ENCODE measurements at regions not wholly inside any gene's neighbourhood (a gene's known extent, or its start where the extent isn't known, plus 50 kb on each side); places are given as distances from the start of the nearest gene placed in this dataset.

DNA sequence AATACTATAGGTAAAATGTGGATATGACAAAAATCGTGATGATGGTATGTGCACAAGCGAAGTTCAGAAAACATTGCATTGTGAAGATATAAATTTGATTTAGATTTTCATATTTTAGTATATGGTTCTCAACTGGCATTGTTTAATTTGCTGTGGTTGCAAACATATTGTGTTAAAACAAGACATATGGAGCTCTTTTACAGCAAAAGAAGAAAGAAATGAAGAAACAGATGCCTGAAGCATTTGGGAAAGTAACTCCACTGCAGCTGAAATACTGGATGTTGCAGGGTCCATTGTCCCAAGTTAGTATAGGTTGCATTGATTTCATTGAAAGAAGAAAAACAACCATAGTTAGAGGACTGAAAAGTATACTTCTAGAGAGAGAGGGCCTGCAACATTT, 185.8 kb upstream of the SSTR1 start:
- TF ChIP-seq EZH2 (IDR thresholded peaks at IDR 0.05; ENCODE audit: insufficient read depth, low read length) (no peak), CTCF (IDR thresholded peaks at IDR 0.05; ENCODE audit: insufficient read depth, low read depth, low read length) (no peak)

All from astrocyte (in vitro differentiated cells and primary cell).